ENCODE measurements at regions not wholly inside any gene's neighbourhood (a gene's known extent, or its start where the extent isn't known, plus 50 kb on each side); places are given as distances from the start of the nearest gene placed in this dataset.

DNA sequence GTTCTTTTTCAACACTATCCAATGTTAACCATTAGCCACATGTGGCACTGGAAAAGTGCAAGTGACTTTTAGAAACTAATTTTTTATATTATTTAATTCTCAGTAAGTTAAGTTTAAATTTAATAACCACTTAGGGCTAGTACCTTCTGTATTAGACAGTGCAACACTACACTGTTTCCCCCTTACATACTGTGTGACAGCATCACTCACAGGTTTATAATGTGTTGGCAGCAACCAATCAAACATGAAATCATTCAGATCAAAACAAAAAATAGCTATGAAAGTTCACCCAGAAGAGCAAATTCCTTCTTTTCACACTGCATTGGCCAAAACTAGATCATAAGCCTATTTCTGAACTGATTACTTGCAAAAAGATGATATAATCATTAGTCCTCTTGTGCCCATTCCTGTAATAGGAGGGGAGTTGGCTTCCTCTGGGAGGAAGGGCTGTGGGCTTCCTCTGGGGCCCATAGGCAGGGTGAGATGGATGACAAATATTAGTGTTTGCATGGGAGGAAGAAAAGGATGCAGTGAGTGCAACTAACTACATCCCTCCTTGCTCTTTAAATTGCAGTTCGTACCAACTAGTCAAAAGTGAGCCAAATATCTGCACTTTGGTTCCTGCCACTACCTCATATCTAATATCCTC lies 708.1 kb upstream of the RGMB start:
- no peaks in the 10 kb centered on the region for H3K4me1 ChIP-seq (ENCODE audit: control insufficient read depth, insufficient read depth, low read length)
- no peak overlapping the region for H3K18ac ChIP-seq (ENCODE audit: low read depth, low read length)
- no peaks in the 10 kb centered on the region for H3K36me3 ChIP-seq (ENCODE audit: control insufficient read depth, insufficient read depth, low read length)
- H3K23ac ChIP-seq (ENCODE audit: low read depth, low read length) = no peak overlapping the region
- CTCF ChIA-PET = no interaction called here
- POLR2A ChIA-PET (ENCODE audit: unreplicated experiment) = no interaction called here
- no peaks in the 10 kb centered on the region for H3K79me1 ChIP-seq (ENCODE audit: low read depth in 1 of 2, low read length in 2 of 2)
- no peak overlapping the region; the same call in 2 of the 3 replicates for H2BK15ac ChIP-seq (ENCODE audit: low read depth, low read length)
- H2AK9ac ChIP-seq (replicated peaks; ENCODE audit: low read depth, low read length, poor library complexity) = no peak overlapping the region
- no peak overlapping the region for H2AK5ac ChIP-seq (ENCODE audit: low read depth, low read length)
- H3K4me2 ChIP-seq (ENCODE audit: low read depth, low read length) = no peak overlapping the region
- no TSS peak for BruUV-seq (replicated peaks)
- H4K91ac ChIP-seq (ENCODE audit: insufficient read depth, low read depth, low read length) = no peak overlapping the region
- H2BK120ac ChIP-seq (ENCODE audit: low read depth, low read length) = peak overlapping the region; percentile 26; the same call in 1 of the 2 replicates
- in situ Hi-C loops (cut with MboI; ENCODE audit: low sequenced_read_pairs) = no loop called here
- no peak overlapping the region for H4K5ac ChIP-seq (ENCODE audit: low read depth, low read length)
- no peaks in the 10 kb centered on the region; the same call in 1 of the 2 replicates for H3K9me1 ChIP-seq (ENCODE audit: insufficient read depth, low read length)
- H3K9me3 ChIP-seq (ENCODE audit: control insufficient read depth, insufficient read depth, low read length) = no peaks in the 10 kb centered on the region
- H3K9ac ChIP-seq (ENCODE audit: low read depth, low read length) = no peak overlapping the region
- no peak overlapping the region for H4K8ac ChIP-seq (ENCODE audit: low read depth in 2 of 2, low read length in 2 of 2)
- H4K20me1 ChIP-seq (ENCODE audit: insufficient read depth, low read length) = no peaks in the 10 kb centered on the region
- no peak overlapping the region for H3K4me3 ChIP-seq (ENCODE audit: insufficient read depth, low read depth, low read length)
- ATAC-seq (ENCODE audit: low read depth) = 0 out of 2 replicates have a peak, but pooled peaks have one; percentile 35
- WGBS, 2 experiments (ENCODE audit: extremely low coverage in 2 of 2, insufficient read length in 1 of 2) = no CpG with 5 or more reads among the region's 1 CpG
- dilution Hi-C loops (cut with HindIII; ENCODE audit: low sequenced_read_pairs, unreplicated experiment) = no loop called here
- TF ChIP-seq RFX5 (IDR thresholded peaks at IDR 0.05; ENCODE audit: low read depth, low read length) = no peak
- no peak for TF ChIP-seq CEBPB (IDR thresholded peaks at IDR 0.05; ENCODE audit: low read depth, low read length)
- no peak for TF ChIP-seq RCOR1 (IDR thresholded peaks at IDR 0.05; ENCODE audit: insufficient replicate concordance, low read length)
- TF ChIP-seq NFE2L2 (IDR thresholded peaks at IDR 0.05; ENCODE audit: low read depth, low read length) = no peak
- TF ChIP-seq MAFK (IDR thresholded peaks at IDR 0.05; ENCODE audit: low read depth, low read length) = no peak
- TF ChIP-seq BHLHE40 (IDR thresholded peaks at IDR 0.05; ENCODE audit: low read depth, low read length) = no peak
- TF ChIP-seq, protein P1, sequence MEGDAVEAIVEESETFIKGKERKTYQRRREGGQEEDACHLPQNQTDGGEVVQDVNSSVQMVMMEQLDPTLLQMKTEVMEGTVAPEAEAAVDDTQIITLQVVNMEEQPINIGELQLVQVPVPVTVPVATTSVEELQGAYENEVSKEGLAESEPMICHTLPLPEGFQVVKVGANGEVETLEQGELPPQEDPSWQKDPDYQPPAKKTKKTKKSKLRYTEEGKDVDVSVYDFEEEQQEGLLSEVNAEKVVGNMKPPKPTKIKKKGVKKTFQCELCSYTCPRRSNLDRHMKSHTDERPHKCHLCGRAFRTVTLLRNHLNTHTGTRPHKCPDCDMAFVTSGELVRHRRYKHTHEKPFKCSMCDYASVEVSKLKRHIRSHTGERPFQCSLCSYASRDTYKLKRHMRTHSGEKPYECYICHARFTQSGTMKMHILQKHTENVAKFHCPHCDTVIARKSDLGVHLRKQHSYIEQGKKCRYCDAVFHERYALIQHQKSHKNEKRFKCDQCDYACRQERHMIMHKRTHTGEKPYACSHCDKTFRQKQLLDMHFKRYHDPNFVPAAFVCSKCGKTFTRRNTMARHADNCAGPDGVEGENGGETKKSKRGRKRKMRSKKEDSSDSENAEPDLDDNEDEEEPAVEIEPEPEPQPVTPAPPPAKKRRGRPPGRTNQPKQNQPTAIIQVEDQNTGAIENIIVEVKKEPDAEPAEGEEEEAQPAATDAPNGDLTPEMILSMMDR (conservative IDR thresholded peaks at IDR 0.05; ENCODE audit: low read depth, low read length) = no peak
- no peak for TF ChIP-seq CHD1 (IDR thresholded peaks at IDR 0.05; ENCODE audit: low read depth, low read length)
- no peak for TF ChIP-seq MAZ (IDR thresholded peaks at IDR 0.05; ENCODE audit: borderline replicate concordance, low read depth, low read length)
- TF ChIP-seq RAD21 (IDR thresholded peaks at IDR 0.05; ENCODE audit: low read length) = no peak
- TF ChIP-seq, protein P2, sequence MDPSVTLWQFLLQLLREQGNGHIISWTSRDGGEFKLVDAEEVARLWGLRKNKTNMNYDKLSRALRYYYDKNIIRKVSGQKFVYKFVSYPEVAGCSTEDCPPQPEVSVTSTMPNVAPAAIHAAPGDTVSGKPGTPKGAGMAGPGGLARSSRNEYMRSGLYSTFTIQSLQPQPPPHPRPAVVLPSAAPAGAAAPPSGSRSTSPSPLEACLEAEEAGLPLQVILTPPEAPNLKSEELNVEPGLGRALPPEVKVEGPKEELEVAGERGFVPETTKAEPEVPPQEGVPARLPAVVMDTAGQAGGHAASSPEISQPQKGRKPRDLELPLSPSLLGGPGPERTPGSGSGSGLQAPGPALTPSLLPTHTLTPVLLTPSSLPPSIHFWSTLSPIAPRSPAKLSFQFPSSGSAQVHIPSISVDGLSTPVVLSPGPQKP (IDR thresholded peaks at IDR 0.05; ENCODE audit: borderline replicate concordance, low read depth, low read length) = no peak
- TF ChIP-seq, protein P3, sequence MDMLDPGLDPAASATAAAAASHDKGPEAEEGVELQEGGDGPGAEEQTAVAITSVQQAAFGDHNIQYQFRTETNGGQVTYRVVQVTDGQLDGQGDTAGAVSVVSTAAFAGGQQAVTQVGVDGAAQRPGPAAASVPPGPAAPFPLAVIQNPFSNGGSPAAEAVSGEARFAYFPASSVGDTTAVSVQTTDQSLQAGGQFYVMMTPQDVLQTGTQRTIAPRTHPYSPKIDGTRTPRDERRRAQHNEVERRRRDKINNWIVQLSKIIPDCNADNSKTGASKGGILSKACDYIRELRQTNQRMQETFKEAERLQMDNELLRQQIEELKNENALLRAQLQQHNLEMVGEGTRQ (IDR thresholded peaks at IDR 0.05; ENCODE audit: low read depth, low read length) = no peak
- TF ChIP-seq POLR2A (IDR thresholded peaks at IDR 0.05; ENCODE audit: low read depth, low read length) = no peak
- TF ChIP-seq MXI1 (IDR thresholded peaks at IDR 0.05; ENCODE audit: borderline replicate concordance, low read depth, low read length) = no peak
- no peak for TF ChIP-seq SMC3 (IDR thresholded peaks at IDR 0.05; ENCODE audit: low read depth, low read length)
- no peak for TF ChIP-seq FOS (IDR thresholded peaks at IDR 0.05; ENCODE audit: low read depth, low read length)
- peak; percentile 52 for DNase-seq
- no peak overlapping the region for H3K27ac ChIP-seq (ENCODE audit: insufficient read depth, low read length)
- H2BK20ac ChIP-seq (ENCODE audit: low read depth, low read length) = peak overlapping the region; percentile 39; the same call in 1 of the 2 replicates
- intact Hi-C loops (cut with micrococcal nuclease) = no loop called here
- no peak overlapping the region for H2AFZ ChIP-seq (replicated peaks; ENCODE audit: low read length, poor library complexity)
- H3K4ac ChIP-seq (ENCODE audit: low read depth, low read length) = no peak overlapping the region
- no peaks in the 10 kb centered on the region for H3K27me3 ChIP-seq (ENCODE audit: control insufficient read depth, insufficient read depth, low read length)
- no peak overlapping the region for H3K14ac ChIP-seq (replicated peaks; ENCODE audit: low read depth, low read length)
- H3K56ac ChIP-seq (ENCODE audit: extremely low read depth, insufficient read depth, low read length) = no peak overlapping the region
- H2BK5ac ChIP-seq (ENCODE audit: low read depth, low read length, poor library complexity, severe bottlenecking) = no peak overlapping the region
